SHP77 treated with DMSO at 0.1 percent for 48 hours (cell line): ENCODE measurements at regions not wholly inside any gene's neighbourhood (a gene's known extent, or its start where the extent isn't known, plus 50 kb on each side); places are given as distances from the start of the nearest gene placed in this dataset.

Experiments
- DNase-seq: peaks from one replicate; lab custom pipeline; 2025; lab: John Stamatoyannopoulos, UW

- DNase-seq = no peak
Measured at GRCh38 chr6:148213366-148213765, 129.3 kb upstream of the SASH1 start.

DNA sequence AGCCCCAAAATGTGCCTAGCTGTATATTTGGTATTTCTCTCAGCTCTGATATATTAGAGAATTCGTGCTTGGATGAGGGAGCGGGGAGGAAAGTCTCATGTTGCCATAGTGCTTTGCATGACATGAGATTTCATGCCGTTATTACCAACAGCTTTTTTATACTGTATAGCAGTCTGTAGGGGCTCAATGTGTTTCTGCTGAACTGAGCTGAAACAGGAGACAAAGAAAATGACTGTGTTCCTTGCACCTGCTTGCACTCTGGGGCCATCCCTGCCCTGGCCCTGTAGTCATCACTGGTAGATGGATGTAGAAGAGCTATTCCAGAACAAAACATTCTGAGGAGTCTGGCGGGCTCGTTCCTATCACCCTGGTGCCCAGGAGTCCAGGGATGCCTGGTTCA, 128.0 kb upstream of the SASH1 start:
- DNase-seq = no peak

DNA sequence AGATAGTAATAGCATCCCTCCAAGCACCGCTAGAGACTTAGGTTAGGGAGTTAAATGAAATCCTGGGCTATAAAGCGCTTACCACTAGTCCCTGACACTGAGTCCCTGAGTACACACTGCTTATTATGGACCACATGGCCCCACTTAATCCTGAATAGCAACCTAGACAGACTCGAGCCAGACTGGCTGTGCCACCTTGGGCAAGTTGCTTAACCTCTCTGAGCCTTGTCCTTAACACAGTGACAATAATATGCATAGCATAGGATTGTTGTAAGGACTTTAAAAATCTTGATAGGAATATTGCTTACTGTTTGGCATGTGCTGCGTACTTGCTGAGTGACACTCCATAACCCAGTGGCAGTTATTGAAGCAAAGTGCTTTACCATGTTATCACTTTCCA, 125.6 kb upstream of the SASH1 start:
- no peak for DNase-seq

- no peak for DNase-seq
Measured at GRCh38 chr6:148217921-148218320, 124.7 kb upstream of the SASH1 start.

DNA sequence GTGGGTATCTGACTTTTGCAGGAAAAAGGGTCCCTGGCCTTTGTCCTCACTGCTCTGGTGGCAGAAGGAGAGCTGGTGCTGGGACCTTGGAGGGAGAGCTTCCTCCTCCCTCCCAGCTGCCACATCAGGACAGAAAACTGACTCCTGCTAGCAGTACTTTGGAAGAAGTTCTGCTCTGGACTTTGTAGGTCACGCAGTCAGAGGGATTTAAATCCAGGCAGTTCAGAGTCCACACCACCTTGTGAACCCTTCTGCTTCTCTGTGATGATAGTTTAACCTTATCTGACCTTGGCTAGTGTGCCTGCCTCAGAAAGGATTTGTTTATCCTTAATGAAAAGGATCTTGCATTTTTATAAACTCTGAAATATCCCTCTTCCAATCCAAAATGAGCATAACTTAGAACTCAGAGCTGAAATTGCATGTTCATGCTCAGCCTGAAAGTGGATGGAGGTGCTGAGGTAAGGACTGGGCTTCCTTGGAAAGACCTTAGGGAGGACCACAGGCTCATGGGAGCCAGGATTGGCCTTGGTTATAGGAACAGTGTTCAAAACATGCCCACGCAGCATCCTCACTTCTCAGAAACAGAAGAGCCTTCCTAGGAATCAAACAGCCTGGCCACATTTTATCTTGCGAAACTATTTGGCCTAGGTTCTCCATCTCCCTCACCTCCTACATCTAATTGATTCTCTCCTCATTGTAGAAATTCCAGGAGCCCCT, 123.9 kb upstream of the SASH1 start:
- DNase-seq = no peak

DNA sequence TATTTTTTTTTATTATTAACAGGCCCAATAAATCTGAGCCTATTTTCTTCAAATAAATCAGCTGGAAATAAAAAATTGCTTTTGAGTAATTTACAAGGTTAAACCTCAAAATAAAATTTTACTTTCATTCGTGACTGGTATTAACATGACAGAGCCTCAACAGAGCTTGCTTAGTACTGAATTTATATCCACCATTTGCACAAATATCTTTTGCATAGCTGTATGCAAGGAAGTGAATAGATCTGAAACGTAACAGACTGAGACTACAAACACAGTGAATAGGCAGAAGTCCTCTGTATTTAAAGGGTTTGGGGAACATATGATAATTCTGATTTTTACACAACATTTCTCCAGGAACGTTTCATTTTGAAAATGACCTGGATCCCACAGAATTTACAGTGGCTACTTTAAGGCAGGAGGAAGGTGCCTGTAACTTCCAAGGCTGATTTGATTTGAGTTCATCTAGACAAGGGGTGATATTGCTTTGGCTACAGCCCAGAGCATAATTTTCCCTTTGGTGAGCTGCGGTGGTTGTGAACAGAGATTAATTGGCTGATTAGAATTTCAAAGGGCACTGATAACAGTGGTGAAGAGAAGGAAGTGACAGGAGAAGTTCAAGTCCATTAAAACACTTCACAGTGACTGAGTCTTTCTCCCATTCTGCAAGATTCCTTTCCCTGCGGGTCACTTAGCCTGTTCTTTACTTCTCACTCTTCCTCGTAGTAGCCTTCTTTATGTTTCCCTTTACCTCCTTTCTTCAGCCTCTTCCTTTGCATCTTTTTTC, 121.2 kb upstream of the SASH1 start:
- DNase-seq = no peak

DNA sequence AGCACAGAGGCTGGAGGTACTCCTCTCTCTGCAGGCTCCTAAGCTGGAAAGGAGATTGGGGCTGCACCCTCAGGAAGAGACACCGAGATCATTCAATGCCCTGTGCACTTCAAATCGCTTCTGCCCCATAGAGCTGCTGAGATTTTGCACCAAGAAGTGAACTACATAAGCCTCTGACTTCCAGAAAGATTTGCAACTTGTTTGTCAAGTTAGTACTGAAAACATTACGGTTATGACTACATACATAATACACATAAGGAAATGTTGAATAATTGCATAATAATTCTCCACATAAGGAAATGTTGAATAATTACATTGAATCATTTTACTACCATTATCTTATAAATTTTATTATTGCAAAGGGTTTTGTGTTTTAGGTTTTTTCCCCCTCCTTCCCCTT, 120.3 kb upstream of the SASH1 start:
- DNase-seq = no peak

DNA sequence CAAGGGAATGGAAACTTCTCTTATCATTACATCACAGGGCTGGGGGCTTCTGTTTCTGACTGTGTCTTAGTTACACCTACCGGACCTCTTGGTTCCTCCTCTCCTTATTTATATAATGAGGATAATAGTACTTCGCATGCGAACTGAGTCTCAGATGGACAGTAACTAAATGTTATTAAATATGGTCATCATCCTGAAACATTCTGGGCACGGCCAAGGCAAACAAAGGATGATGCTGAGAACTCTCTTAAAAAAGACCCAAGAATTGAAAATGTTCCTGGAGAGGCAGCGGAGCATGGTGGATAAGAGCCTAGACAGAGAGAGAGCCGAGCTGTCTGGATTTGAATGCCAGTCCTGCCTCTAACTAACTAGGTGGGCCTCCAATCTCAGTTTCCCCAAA, 119.8 kb upstream of the SASH1 start:
- DNase-seq = no peak

- no peak for DNase-seq
Measured at GRCh38 chr6:148223424-148223842, 119.2 kb upstream of the SASH1 start.

- DNase-seq = no peak
Measured at GRCh38 chr6:148225871-148226270, 116.8 kb upstream of the SASH1 start.

GRCh38 chr6:148226284-148226683, 116.4 kb upstream of the SASH1 start:
- DNase-seq = no peak

- no peak for DNase-seq
Measured at GRCh38 chr6:148231572-148231971, 111.1 kb upstream of the SASH1 start.

GRCh38 chr6:148235446-148235845, 107.2 kb upstream of the SASH1 start:
- no peak for DNase-seq

GRCh38 chr6:148238713-148239112, 103.9 kb upstream of the SASH1 start:
- DNase-seq = no peak

- no peak for DNase-seq
Measured at GRCh38 chr6:148239215-148239614, 103.4 kb upstream of the SASH1 start.

DNA sequence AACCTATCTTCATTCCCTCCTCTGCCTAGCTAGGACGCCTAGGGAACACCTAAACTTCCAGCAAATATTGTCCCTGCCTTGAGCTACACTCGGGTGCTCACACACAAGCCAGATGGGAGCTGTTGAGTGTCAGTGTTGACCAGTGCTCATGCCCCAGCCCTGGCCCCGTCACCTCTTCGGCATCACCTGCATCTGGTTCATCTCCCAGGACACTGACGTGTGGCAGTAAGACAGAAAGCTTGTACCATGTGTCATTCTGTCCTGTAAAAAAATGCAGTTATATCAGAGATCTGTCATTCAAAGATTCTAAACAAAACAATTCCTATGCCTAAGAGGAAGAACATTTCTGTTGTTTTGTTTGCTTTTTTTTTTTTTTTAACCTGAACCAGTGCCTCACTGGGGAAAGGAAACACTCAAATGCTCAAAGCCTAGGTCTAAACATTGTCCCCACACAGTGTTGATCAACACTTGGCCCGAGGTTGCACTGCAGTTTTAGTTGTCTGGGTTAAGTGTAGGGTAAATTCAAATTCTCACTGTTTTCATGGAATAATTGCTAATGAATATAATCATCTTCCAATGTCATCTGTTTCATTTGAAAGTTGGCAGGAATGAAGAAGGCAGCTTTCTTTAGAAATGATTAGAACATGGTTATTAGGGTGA, 102.7 kb upstream of the SASH1 start:
- no peak for DNase-seq

DNA sequence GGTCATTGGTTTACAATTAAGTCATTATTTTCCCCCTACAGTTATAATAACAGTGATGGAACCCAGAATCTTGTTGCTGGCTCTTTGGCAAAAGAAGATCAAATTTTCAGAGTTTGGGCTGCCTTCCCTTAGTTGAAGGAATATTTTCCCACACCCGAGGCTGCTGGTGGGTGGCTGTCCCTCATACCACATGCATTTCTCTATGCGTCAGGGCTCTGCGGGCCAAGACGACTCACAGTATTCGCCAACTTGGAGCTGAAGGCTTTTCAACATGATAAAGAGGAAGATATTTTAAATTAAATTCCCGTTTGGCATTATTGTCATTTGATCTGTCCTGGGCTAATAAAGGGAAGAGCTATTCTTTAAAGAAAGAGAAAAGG, 102.2 kb upstream of the SASH1 start:
- DNase-seq = no peak

- no peak for DNase-seq
Measured at GRCh38 chr6:148240861-148241477, 101.7 kb upstream of the SASH1 start.

DNA sequence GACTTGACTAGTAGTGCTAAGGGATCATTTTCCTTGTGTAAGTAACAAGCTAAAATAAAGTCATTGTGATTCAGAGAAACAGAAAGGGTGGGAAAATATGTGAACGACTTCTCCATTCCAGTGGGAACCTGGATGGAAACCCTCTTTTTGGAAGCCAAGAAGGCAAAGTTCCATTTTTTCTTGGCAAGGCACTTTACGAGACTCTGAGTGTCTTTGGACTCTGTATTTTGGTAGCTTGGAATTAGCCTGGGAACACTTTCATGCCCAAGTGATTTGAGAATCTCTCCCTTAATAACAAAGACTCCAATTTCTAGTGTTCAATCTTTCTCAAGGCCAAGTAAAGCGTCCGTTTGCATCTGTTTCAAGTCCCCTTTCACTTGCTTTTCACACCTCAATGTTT, 100.5 kb upstream of the SASH1 start:
- DNase-seq = no peak

DNA sequence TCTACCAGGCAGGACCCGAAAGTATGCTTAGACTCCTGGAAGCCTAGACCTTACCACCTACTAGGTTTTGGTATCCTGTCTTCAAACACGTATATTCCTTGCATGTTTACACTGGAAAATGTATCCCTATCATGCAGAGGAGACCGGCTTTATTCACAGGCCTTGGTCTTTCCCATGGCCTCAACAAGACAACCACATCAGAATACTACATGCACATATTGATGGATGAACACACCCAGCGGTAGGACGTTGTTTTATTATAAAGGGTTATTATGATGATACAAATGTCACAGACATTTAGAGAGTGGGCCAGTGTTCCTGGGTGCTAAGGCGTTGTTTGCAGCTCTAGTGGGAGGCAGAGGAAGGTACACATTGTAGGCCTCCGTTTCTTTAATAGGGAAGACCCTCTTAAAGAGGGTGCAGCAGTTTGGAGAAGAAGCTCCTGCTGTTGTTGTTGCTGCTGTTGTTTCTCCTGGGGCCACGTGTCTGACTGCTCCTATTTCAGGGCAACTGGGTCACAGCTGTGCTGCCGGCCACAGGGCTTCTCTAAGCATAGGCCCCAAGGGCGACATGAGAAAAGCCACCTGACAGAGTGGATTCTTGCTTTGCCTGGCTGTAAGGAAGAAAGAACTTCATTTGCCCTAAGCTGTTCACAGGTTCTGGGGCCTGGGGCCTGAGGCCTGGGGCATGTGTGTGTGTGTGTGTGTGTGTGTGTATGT, 98.3 kb upstream of the SASH1 start:
- no peak for DNase-seq

- DNase-seq = no peak
Measured at GRCh38 chr6:148247386-148248063, 95.1 kb upstream of the SASH1 start.
